HCT116 (cell line): ENCODE measurements at regions not wholly inside any gene's neighbourhood (a gene's known extent, or its start where the extent isn't known, plus 50 kb on each side); places are given as distances from the start of the nearest gene placed in this dataset.

ENCODE experiments used
- ATAC-seq: fragments of 200-7000 bp; cut with Tn5 transposase; 2 replicates; pipeline ENCODE4 v1.9.1; 2020; ENCODE audit warnings: mild to moderate bottlenecking, moderate library complexity
- BruUV-seq: library from RNA; stranded (reverse); fragments of 400-500 nt; replicated peaks from 2 replicates; lab custom pipeline; 2021; lab: Mats Ljungman, UMichigan
- CTCF ChIA-PET: fragments of 300-600 bp; sonication (Branson Sonifier 250); formaldehyde crosslinking; loops from one replicate; lab custom pipeline; 2021; ENCODE audit warnings: antibody characterized with exemption; lab: Charles Lee
- POLR2A ChIA-PET: fragments of 300-600, 350-600 bp; sonication (Branson Sonifier 250); formaldehyde crosslinking; loops from one replicate; lab custom pipeline; 2021; ENCODE audit warnings: antibody characterized with exemption; lab: Charles Lee
- RAD21 ChIA-PET, 2 experiments: fragments of 300-600 bp; sonication (Branson Sonifier 250); formaldehyde crosslinking; loops; one replicate each; lab custom pipeline; 2023; ENCODE audit warnings: low total read pairs in 2 of 2; ENCODE audit not compliant: uncharacterized antibody in 2 of 2, unreplicated experiment in 2 of 2, low non-redundant PET in 1 of 2; lab: Charles Lee
- DNase-seq: peaks from one replicate; pipeline ENCODE4 v3.0.0-alpha.2; 2010; ENCODE audit warnings: low read depth, low spot score
- H2AFZ ChIP-seq: fragments of 200-600 bp; shearing (Covaris generic), sonication (generic); 2 replicates; pipeline ENCODE4 v1.6.1; 2017; ENCODE audit warnings: low read depth, mixed run types, mixed read lengths, antibody characterized with exemption, low read length; ENCODE audit not compliant: poor library complexity, severe bottlenecking
- H3K27ac ChIP-seq: 2 replicates; pipeline ENCODE4 v1.5.1; 2012; ENCODE audit warnings: low read depth, low read length
- H3K27me3 ChIP-seq: fragments of 200-600 bp; sonication (generic); 2 replicates; pipeline ENCODE4 v1.6.1; 2016; ENCODE audit warnings: mixed run types, low read length, mixed read lengths; ENCODE audit not compliant: insufficient read depth
- H3K36me3 ChIP-seq, 2 experiments: fragments of 200-500 bp in 1 of 2; fragments of 200-600 bp in 1 of 2; sonication (Bioruptor generic) in 1 of 2; sonication (generic) in 1 of 2; 2 replicates each; pipeline versions ENCODE4 v1.5.1 to v1.6.1; 2014 to 2016; ENCODE audit warnings: low read length in 2 of 2, inconsistent platforms in 1 of 2, mixed read lengths in 1 of 2, mixed run types in 1 of 2; ENCODE audit not compliant: insufficient read depth in 2 of 2, control insufficient read depth in 1 of 2
- H3K4me1 ChIP-seq, 2 experiments: fragments of 200-600 bp in 1 of 2; sonication (generic) in 1 of 2; 2 replicates each; pipeline versions ENCODE4 v1.5.1 to v1.6.1; 2012 to 2017; ENCODE audit warnings: low read length in 2 of 2, inconsistent platforms in 1 of 2, mild to moderate bottlenecking in 1 of 2, mixed read lengths in 1 of 2, mixed run types in 1 of 2, moderate library complexity in 1 of 2; ENCODE audit not compliant: insufficient read depth in 2 of 2, control insufficient read depth in 1 of 2
- H3K4me2 ChIP-seq: fragments of 200-600 bp; sonication (generic); 2 replicates; pipeline ENCODE4 v1.6.1; 2017; ENCODE audit warnings: mixed run types, low read length, mixed read lengths
- H3K4me3 ChIP-seq, 2 experiments: fragments of 200-600 bp in 1 of 2; sonication (generic) in 1 of 2; replicated peaks in 1 of 2; 2 replicates each; pipeline ENCODE4 v1.5.1; 2011 to 2016; ENCODE audit warnings: low read length in 2 of 2, control low read depth in 1 of 2, low read depth in 1 of 2, mild to moderate bottlenecking in 1 of 2, mixed read lengths in 1 of 2, mixed run types in 1 of 2
- H3K79me2 ChIP-seq: fragments of 200-600 bp; sonication (generic); 2 replicates; pipeline ENCODE4 v1.6.1; 2017; ENCODE audit warnings: mild to moderate bottlenecking, mixed run types, low read length, moderate library complexity, mixed read lengths; ENCODE audit not compliant: insufficient read depth
- H3K9ac ChIP-seq: fragments of 200-600 bp; sonication (generic); 2 replicates; pipeline ENCODE4 v1.6.1; 2016; ENCODE audit warnings: low read length, mixed read lengths
- H3K9me2 ChIP-seq: fragments of 200-600 bp; sonication (generic), shearing (Covaris generic); 2 replicates; pipeline ENCODE4 v1.6.1; 2017; ENCODE audit warnings: mixed run types, mild to moderate bottlenecking, moderate library complexity; ENCODE audit not compliant: insufficient read depth
- H3K9me3 ChIP-seq, 2 experiments: fragments of 200-500 bp in 1 of 2; fragments of 200-600 bp in 1 of 2; sonication (Bioruptor generic) in 1 of 2; sonication (generic) in 1 of 2; 2 replicates each; pipeline ENCODE4 v1.6.1; 2014 to 2017; ENCODE audit warnings: low read length in 2 of 2, mixed read lengths in 2 of 2, inconsistent platforms in 1 of 2, low read depth in 1 of 2, mild to moderate bottlenecking in 1 of 2, mixed run types in 1 of 2, moderate library complexity in 1 of 2; ENCODE audit not compliant: control insufficient read depth in 1 of 2, insufficient read depth in 1 of 2
- H4K20me1 ChIP-seq: fragments of 200-600 bp; sonication (generic), shearing (Covaris generic); 2 replicates; pipeline ENCODE4 v1.6.1; 2017; ENCODE audit warnings: mixed run types, mild to moderate bottlenecking, moderate library complexity; ENCODE audit not compliant: insufficient read depth
- CBX3 ChIP-seq: IDR thresholded peaks from 2 replicates; pipeline ENCODE4 v1.6.1; 2012; ENCODE audit warnings: low read depth
- CEBPB ChIP-seq: IDR thresholded peaks from 2 replicates; pipeline ENCODE4 v1.6.1; 2012; ENCODE audit warnings: low read depth
- EGR1 ChIP-seq: IDR thresholded peaks from 2 replicates; pipeline ENCODE4 v1.6.1; 2012; ENCODE audit warnings: low read depth
- ELF1 ChIP-seq: IDR thresholded peaks from 2 replicates; pipeline ENCODE4 v1.6.1; 2012; ENCODE audit warnings: low read depth, borderline replicate concordance
- FOSL1 ChIP-seq: IDR thresholded peaks from 2 replicates; pipeline ENCODE4 v1.6.1; 2012; ENCODE audit warnings: low read depth
- JUND ChIP-seq: IDR thresholded peaks from 2 replicates; pipeline ENCODE4 v1.6.1; 2012
- POLR2AphosphoS5 ChIP-seq: IDR thresholded peaks from 2 replicates; pipeline ENCODE4 v1.6.1; 2011; ENCODE audit warnings: mild to moderate bottlenecking, low read depth, low read length, moderate library complexity
- RAD21 ChIP-seq: IDR thresholded peaks from 2 replicates; pipeline ENCODE4 v1.6.1; 2012; ENCODE audit warnings: low read depth, mild to moderate bottlenecking
- SIN3A ChIP-seq: IDR thresholded peaks from 2 replicates; pipeline ENCODE4 v1.6.1; 2012; ENCODE audit warnings: low read depth
- SP1 ChIP-seq: IDR thresholded peaks from 2 replicates; pipeline ENCODE4 v1.6.1; 2012; ENCODE audit warnings: low read depth
- SRF ChIP-seq: IDR thresholded peaks from 2 replicates; pipeline ENCODE4 v1.6.1; 2012; ENCODE audit warnings: low read depth
- TCF7L2 ChIP-seq: IDR thresholded peaks from 2 replicates; pipeline ENCODE4 v1.7.0; 2011; ENCODE audit warnings: borderline replicate concordance, inconsistent platforms; ENCODE audit not compliant: insufficient read depth, insufficient read length; ENCODE audit errors: extremely low read depth
- YY1 ChIP-seq: IDR thresholded peaks from 2 replicates; pipeline ENCODE4 v1.6.1; 2011; ENCODE audit warnings: low read length, low read depth, moderate library complexity, mild to moderate bottlenecking; ENCODE audit not compliant: insufficient replicate concordance; ENCODE audit errors: extremely low read depth
- ZBTB33 ChIP-seq: IDR thresholded peaks from 2 replicates; pipeline ENCODE4 v1.6.1; 2011; ENCODE audit warnings: mild to moderate bottlenecking, low read length, moderate library complexity; ENCODE audit not compliant: insufficient replicate concordance; ENCODE audit errors: extremely low read depth
- ZFX ChIP-seq: fragments of 450-650 bp; IDR thresholded peaks from 2 replicates; pipeline ENCODE4 v1.6.1; 2017
- ZNF274 ChIP-seq: fragments of 200-500 bp; sonication (Bioruptor generic); IDR thresholded peaks from 2 replicates; pipeline ENCODE4 v1.6.1; 2014; ENCODE audit warnings: mild to moderate bottlenecking, low read depth, low read length, inconsistent platforms
- intact Hi-C: fragments of 100-400 bp; cut with micrococcal nuclease; formaldehyde crosslinking; loops from 2 replicates; pipeline ENCODE4 v1.10.0; 2022
- TF ChIP-seq, protein P1 (sequence below): IDR thresholded peaks from 2 replicates; pipeline ENCODE4 v1.6.1; 2012
- TF ChIP-seq, protein P2 (sequence below): IDR thresholded peaks from 2 replicates; pipeline ENCODE4 v1.6.1; 2012

GRCh38 chr18:60053747-60054304, 154.0 kb downstream of the PMAIP1 start:
- Histone ChIP-seq H3K9me2 (no peaks in the 10 kb centered on the region), H3K4me3 (peak overlapping the region in 1 of 2 experiments; percentile 19; a peak in 1 of 4 replicates), H3K9me3 (no peaks in the 10 kb centered on the region), H3K27ac (peak overlapping the region; percentile 60; the same call in 1 of the 2 replicates), H3K4me2 (peak overlapping the region; percentile 61), H4K20me1 (no peaks in the 10 kb centered on the region), H3K9ac (peak overlapping the region; percentile 24), H3K79me2 (no peaks in the 10 kb centered on the region), H2AFZ (peak overlapping the region; percentile 81), H3K27me3 (no peaks in the 10 kb centered on the region), H3K4me1 (peaks cover 13 to 31% of the 10 kb centered on the region in 2 experiments), H3K36me3 (no peaks in the 10 kb centered on the region)
- peak; percentile 97 for DNase-seq
- TF ChIP-seq JUND (peak; percentile 100), TCF7L2 (peak; percentile 78), POLR2AphosphoS5 (peak; percentile 70; the same call in 1 of the 2 replicates), ELF1 (no peak; the same call in 1 of the 2 replicates), FOSL1 (peak; percentile 100), YY1 (peak; percentile 36), SRF (peak; percentile 89), ZNF274 (no peak), CBX3 (peak; percentile 91; the same call in 1 of the 2 replicates), ZBTB33 (peak; percentile 69), EGR1 (no peak), SP1 (peak; percentile 93), CEBPB (peak; percentile 76), RAD21 (no peak), SIN3A (peak; percentile 97), ZFX (no peak)
- TF ChIP-seq, protein P1, sequence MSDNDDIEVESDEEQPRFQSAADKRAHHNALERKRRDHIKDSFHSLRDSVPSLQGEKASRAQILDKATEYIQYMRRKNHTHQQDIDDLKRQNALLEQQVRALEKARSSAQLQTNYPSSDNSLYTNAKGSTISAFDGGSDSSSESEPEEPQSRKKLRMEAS, result peak; percentile 89
- TF ChIP-seq, protein P2, sequence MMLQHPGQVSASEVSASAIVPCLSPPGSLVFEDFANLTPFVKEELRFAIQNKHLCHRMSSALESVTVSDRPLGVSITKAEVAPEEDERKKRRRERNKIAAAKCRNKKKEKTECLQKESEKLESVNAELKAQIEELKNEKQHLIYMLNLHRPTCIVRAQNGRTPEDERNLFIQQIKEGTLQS, result peak; percentile 87
- CTCF ChIA-PET, result no interaction called here
- RAD21 ChIA-PET, result no interaction called here
- intact Hi-C loops, result no loop called here
- no TSS peak for BruUV-seq
- POLR2A ChIA-PET, result interaction anchor here (1.2 kb wide), 1 partner anchor 154 kb away, joined by 3 read pairs; the partner anchor contains the start of gene PMAIP1
- ATAC-seq, result peak; percentile 97
